Medulla oblongata (tissue), 1 donor: ENCODE measurements at regions not wholly inside any gene's neighbourhood (a gene's known extent, or its start where the extent isn't known, plus 50 kb on each side); places are given as distances from the start of the nearest gene placed in this dataset.

Experiments
- DNase-seq: peaks from one replicate; pipeline ENCODE4 v3.0.0-alpha.2; 2015; ENCODE audit errors: extremely low spot score

DNA sequence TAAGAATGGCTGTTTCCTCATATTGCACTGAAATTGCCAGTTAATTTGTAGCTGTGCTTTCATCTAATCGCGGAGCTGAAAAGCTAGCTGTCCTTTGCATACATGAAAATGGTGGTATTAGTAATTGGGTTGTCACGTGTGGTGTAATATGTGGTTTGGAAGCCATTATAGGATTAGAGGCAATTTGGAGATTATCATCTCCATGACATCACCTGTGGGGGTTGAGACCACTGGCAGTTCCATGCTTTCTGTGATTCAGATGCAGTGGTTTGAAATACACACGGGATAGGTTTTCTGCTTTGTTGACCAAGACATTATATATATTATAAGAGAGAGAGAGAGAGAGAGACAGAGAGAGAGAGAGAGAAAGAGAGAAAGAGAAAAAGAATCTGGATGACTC, 180.8 kb downstream of the RAB11FIP2 start:
- no peak for DNase-seq

DNA sequence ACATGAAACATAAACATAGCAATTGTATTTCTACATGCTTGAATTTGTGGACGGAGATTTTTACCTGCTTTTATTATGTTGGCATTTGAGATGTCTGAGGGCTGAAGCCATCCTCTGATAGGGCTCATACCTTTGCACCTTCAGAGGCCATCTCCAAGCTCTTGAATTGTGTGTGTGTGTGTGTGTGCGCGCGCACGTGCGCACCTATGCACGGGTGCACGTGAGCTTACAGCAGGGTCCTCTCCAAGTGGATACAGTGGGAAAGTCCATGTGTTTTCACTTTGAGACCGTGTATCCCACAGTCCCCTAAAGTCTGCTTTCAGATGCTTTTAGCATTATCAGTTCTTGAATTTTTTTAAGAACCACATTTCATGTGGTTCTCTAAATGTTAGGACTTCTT, 178.6 kb downstream of the RAB11FIP2 start:
- no peak for DNase-seq

DNA sequence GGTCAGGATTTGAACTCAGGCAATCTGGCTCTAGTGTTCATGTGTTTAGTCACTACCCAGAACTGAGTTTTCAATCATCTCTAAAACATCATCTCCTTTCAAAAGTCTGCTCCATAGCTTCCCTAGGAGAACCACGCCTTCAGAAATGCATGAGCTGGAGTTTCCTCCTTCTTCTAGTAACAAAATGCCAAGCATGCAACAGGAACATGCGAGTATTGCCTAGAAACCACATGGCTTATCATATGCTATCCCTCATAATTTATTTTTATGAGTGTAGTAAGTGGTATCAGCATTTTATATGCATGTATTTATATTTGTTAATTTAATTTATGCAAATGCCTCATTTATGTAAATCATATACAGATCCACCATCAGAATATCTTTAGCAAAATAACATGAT, 170.9 kb downstream of the RAB11FIP2 start:
- DNase-seq: no peak

DNA sequence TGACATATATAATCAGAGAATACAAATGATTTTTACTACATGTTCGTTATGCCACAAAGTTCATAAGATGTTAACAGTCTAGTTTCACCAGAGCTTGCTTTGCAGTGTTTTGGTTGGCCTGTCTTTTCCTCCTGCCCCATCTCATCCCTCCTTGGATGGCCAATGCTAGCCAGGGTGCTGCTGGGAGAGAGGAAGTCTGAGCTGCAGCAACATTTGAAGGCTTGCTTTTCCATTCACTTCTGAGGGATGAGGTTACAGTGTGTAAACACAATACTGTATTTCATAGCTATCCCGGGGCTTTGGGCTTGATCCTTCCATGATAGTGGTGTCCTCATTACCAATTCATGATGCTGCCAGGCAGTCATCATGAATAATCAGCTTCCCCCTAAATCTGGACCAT, 170.5 kb downstream of the RAB11FIP2 start:
- no peak for DNase-seq

DNA sequence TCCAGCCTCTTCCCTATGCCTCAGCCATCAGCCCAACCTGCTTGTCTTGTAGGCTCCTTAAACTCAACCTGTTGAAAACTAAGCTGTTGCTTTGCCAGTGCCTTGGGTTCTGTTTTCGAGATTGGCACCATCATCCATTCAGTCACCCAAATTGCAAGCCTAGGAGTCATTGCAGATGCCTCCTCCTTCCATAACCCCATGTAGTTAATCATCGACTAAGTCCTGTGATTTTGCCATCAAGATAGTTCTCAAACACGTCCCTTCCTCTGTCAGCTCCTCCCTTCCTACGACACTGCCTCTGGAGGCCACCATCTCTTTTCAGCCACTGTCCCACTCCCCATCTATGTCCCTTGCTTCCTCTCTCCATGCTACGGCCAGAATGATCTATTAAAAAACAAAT, 168.1 kb downstream of the RAB11FIP2 start:
- DNase-seq: no peak

DNA sequence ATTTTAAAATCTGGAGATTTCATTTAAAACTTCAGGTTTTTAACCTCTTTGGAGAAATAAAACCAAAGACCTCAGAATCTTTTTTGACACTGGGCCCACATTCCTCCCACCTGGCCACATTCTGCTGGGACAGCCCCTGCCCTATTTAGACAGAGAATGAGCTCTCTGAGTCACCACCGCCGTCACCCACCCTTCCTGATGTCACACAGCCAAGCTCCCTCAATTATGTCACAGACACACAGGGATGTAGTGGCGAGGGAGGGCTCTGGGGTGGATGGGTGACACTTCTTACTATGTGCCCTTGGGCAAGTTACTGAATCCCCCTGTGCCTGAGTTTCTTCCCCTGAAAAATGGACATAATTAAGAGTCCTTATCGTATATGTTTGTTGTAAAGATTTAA, 162.6 kb downstream of the RAB11FIP2 start:
- DNase-seq: no peak

DNA sequence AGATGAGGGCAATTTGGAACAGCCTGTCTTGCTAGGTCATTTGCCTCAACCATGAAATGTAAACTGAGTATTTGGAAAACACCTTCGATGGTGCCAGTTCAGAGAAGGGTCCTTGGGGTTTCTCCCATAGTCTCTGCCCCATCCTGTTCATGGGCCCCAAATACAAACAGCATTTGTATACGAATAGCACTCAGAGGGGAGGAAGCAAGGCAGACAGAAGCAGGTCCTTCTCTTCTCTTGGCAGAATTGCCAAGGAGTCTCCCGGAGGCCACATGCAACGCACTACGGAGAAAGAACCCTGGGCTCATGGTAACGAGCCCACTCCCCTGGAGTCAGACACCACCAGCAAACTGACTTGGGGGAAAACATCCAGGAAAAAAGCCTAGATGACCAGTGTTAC, 162.1 kb downstream of the RAB11FIP2 start:
- DNase-seq: no peak

DNA sequence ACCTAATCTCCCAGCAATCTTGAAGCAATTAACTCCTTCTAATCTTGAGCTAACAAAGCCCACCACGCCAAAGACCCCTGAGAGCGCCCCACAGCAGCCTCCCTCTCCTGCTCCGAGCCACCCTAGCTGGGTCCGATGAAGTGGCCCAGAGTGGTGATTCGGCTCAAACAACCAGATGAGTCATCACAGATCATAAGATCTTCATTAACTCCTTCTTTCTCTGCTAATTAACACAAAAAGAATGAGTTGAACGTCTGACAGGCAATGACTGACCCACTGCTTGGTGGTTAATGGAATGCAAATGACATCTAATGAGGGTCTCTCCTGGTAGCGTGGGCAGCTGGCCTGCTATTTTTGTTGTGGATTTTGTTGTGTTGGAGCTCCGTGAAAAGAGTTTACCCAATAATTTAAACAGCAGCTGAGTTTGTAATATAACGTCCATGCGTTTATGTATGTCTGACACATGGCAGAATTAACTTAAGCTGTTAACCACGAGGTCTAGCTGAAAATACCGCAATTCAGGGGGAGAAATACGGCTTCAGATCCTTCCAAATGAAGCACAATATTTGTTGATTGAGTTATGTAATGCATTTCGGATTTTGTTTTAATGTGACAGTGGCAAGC, 161.4 kb downstream of the RAB11FIP2 start:
- DNase-seq: no peak

DNA sequence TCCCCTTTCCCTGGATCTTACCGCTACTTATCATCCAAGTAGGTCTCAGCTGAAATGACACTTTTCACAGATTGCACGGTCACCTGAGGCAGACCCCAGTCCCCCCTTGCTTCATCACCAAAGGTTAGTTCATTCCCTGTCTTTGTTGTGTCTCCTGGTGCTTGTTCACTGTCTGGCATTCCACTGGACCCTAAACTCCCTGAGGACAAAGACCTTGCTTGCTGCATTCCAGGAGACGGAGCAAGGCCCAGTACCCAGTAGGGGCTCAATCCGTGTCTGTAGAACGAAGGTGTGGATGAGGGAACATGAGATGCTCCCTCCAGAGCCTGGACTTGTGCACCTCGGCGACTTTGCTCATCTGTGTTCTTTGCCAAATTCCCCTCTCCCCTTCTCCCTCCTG, 160.0 kb downstream of the RAB11FIP2 start:
- DNase-seq: no peak

DNA sequence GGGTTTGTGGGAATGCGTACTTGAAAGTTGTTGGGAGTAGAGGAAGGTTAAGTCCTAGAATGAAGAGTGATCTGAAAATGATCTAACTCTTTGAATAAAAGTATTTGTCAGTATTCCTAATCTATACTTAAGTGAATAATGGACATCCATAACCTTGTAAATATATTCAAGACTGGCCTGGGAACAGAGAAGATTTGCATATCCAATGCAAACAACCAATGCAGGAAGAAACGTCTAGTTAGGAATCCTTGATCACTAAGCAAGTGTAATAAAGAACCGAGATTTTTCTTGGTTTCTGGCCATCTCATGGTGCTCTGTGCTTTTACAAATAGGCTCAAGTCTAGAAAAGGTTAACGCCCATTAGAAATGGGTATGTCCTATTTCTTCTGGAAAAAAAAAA, 157.1 kb downstream of the RAB11FIP2 start:
- DNase-seq: no peak

DNA sequence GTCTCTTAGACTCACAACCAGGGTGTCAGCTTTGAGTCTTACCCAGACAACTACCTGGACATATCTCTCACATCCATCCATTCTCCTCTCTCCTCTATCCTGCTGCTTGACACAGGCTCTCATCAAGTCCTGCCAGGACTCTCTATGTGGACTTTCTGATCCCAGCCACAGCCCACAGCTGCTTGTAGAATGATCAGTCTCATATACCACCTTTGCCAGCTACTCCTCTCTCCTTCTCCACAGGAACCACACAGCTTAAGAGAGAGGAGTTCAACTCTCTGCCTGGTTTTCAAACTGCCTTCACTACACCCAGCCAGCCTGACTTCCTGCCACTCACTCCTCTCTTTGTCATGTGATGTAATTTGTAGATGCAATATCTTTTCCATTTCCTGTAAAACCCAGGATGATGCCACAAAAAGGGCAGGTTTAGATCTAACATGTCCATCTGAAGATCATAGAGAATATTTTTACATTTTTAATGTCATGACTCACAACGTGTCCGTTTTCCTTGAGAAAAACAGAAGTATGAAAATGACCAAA, 154.0 kb downstream of the RAB11FIP2 start:
- no peak for DNase-seq

GRCh38 chr10:117894339-117894738, 152.4 kb downstream of the RAB11FIP2 start:
- DNase-seq: no peak

DNA sequence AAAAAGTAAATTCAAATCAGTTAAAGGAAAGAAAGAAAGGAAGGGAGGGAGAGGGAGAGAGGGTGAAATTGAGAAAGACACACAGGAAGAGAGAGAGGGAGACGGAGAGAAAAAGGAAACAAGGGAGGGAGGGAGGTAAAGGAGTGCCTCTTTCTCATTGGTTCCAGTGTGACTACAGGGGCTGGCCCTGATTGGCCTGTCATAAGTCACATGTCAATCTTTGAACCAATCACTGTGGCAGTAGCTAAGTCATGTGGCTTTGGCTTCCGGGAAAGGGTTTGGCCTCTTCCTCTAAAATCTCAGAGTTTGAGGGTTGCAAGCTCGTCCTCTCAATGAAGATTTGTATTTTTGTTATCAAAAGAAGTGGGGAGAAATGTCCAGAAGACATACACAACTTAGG, 150.2 kb downstream of the RAB11FIP2 start:
- no peak for DNase-seq

DNA sequence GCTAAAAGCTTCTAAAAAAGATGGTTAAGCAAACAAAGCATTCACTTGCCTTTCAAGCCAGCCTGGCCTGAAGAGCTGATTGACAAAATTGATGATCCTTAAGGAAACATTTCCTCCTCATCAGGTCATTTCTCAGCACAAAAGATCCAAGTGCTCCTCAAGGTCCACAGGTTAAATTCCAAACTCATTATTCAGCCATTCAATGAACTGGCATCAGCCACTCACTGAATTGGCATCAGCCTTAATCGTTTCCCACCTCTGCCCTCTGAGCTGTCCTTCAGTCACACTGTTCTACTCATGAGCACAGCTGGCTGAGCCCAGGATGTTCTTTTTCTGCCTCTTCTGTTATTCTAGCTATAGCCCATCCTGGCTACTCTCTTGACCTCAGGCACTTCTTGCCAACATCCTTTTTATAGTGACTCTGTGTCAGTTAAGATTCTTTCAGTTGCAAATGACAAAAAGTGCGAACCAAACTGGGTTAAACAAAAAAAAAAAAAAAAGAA, 147.5 kb downstream of the RAB11FIP2 start:
- no peak for DNase-seq

DNA sequence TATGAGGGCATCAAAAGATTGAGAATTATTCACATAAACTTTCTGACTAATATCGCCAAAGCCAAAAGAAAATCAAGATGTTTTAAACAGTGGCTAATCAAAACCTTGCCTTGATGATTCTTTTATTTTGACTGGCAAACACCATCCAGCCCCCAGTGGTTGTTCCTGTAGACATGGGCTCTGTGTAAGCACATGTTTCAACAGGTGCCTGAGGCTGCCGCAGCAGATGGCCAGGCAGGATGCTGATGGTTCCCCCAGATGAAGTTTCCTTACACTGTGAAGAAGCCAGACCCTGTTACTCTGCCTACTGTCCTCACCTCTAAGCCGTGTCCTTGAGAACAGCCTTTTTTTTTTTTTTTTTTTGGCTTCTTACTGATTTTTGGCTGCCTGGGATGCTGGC, 146.5 kb downstream of the RAB11FIP2 start:
- no peak for DNase-seq

DNA sequence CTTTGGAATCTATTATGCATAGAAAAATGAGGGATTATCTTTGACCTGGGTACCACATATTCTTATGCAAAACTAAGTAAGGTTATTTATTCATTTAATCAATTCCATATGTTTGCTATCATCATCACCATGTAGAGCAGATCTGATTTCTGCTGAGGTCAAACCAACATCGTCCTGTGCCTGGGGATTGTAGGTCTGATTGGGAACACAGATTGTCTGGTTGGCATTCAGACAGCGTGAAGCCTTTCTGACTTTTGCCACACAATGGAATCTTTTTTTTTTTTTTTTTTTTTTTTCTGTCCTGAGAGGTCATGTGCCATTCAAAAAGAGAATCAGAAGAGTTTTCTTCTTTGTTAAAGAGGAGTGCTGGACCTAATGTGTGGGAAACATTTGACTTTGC, 142.9 kb downstream of the RAB11FIP2 start:
- DNase-seq: no peak

GRCh38 chr10:117905404-117905803, 141.3 kb downstream of the RAB11FIP2 start:
- DNase-seq: no peak

DNA sequence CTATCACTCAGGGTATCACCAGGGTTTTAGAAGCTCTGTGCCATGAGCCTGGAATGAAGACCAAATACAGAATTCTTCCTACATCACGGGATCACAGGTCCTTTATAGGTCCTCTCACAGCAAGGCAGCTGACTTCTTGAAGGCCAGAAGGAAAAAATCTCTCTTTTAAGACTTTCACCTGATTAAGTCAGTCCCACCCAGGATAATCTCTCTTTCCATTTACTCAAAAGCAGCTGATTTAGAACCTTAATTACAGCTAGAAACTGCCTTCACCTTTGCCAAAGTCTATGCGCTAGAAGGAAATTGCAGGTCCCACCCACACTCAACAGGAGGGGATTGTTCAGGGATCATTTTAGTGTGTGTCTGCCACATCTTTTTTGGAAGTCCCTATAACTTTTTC, 135.1 kb downstream of the RAB11FIP2 start:
- DNase-seq: no peak

DNA sequence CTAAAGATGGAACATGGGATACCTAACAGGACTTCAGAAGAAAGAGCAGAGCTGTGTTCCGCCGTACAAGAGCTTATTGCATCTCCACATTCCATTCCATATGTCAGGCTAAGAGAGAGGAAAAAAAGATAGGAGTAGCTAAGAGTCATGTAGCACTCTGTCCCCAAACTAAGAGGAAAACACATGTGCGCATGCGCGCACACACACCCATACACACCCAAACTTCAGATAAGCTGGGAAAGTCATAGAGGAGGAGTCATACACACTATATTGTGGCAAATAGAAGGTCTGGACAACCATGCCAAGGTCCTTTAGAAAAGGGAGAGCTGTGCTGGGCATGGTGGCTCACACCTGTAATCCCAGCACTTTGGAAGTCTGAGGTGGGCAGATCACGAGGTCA, 132.4 kb downstream of the RAB11FIP2 start:
- no peak for DNase-seq

- no peak for DNase-seq
These were observed 125.8 kb downstream of the RAB11FIP2 start for GRCh38 chr10:117920956-117921355.

DNA sequence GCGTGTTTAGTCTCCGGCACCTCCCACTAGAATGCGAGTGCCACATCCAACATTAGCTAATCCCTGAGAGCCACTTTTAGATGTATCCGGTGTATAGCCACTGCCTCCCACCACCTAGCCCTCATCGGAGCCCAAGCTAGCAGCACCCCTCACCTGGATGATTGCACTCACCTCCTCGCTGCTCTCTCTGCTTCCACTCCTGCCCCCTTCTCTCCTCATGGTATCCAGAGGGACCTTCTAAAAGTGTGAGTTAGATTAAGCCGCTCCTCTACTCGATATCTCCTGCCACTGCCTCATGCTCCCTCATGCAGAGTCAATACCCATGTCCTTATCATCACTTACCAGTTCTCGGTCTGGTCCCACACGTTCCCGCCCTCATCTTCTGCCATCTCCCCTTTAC, 125.3 kb downstream of the RAB11FIP2 start:
- no peak for DNase-seq

DNA sequence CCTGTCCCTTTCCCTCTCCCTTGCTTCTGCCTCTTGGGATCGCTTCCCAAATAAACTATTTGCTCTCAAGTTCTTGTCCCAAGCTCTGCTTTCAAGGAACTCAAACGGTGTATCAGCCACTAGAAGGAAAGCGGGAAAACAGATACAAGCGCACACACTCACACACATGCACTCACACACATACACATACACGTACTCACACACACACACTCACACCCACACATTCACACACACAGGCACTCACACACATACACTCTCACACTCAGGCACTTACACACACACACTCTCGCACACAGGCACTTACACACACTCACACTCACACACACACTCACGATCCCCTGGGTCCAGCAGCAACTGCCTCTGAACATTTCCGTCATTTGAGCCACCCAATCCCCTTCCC, 121.9 kb downstream of the RAB11FIP2 start:
- DNase-seq: no peak

GRCh38 chr10:117925369-117925768, 121.4 kb downstream of the RAB11FIP2 start:
- no peak for DNase-seq

DNA sequence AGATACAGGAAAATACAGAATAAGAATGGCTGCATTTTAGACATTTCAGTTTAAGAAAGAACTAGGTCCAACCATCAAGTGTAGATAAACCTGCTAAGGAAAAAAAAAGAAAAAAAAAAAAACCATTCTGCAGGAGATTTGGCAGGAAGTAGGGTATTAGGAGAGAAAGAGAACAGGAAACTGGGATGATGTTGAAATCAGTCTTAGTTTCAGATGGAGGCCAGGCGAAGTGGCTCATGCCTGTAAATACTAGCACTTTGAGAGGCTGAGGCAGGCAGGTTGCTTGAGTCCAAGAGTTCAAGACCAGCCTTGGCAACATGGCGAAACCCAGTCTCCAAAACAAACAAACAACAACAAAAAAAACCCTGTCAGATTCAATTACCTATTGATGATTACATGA, 120.2 kb downstream of the RAB11FIP2 start:
- no peak for DNase-seq
